Prostate gland (tissue), 2 donors: ENCODE measurements at regions not wholly inside any gene's neighbourhood (a gene's known extent, or its start where the extent isn't known, plus 50 kb on each side); places are given as distances from the start of the nearest gene placed in this dataset.

ENCODE experiments used
- DNase-seq: peaks from one replicate; pipeline ENCODE4 v3.0.0-alpha.2; 2019; ENCODE audit warnings: low spot score
- H3K27ac ChIP-seq, 2 donors: fragments of 200-600 bp; sonication (generic); 2 replicates each; pipeline ENCODE4 v1.5.1; 2017 to 2019
- H3K27me3 ChIP-seq: fragments of 200-600 bp; sonication (generic); replicated peaks from 2 replicates; pipeline ENCODE4 v1.5.1; 2019; ENCODE audit not compliant: insufficient read depth
- H3K36me3 ChIP-seq, 2 donors: fragments of 200-600 bp; sonication (generic); 1 replicate in 1 of 2; 2 replicates in 1 of 2; pipeline versions ENCODE4 v1.5.1 to v1.8.1; 2017 to 2019
- H3K4me1 ChIP-seq: fragments of 200-600 bp; sonication (generic); replicated peaks from 2 replicates; pipeline ENCODE4 v1.5.1; 2019
- H3K4me3 ChIP-seq, 2 donors: fragments of 200-600 bp; sonication (generic); 2 replicates each; pipeline ENCODE4 v1.5.1; 2017 to 2019
- H3K9me3 ChIP-seq: fragments of 200-600 bp; sonication (generic); 2 replicates; pipeline ENCODE4 v1.5.1; 2017
- CTCF ChIP-seq, 4 experiments: fragments of 200-600 bp in 2 of 4; fragments of 450-650 bp in 2 of 4; sonication (generic) in 2 of 4; IDR thresholded peaks; 1 replicate in 3 of 4; 2 replicates in 1 of 4; pipeline ENCODE4 v1.5.1; 2016 to 2019; ENCODE audit warnings: antibody characterized with exemption in 4 of 4, mild to moderate bottlenecking in 2 of 4, moderate library complexity in 2 of 4
- POLR2A ChIP-seq: fragments of 450-650 bp; IDR thresholded peaks from one replicate; pipeline ENCODE4 v1.6.1; 2016; ENCODE audit warnings: antibody characterized with exemption, mild to moderate bottlenecking
- POLR2AphosphoS5 ChIP-seq: sonication (generic); formaldehyde crosslinking; IDR thresholded peaks from one replicate; pipeline ENCODE4 v1.6.1; 2017; ENCODE audit warnings: antibody characterized with exemption
- WGBS: methylation state at CpG from one replicate; pipeline ENCODE4 v1.1.5; 2018; 5-methylcytosine and 5-hydroxymethylcytosine counted together
- intact Hi-C: fragments of 100-400 bp; cut with DNase I; formaldehyde crosslinking; loops from one replicate; pipeline ENCODE4 v1.14.2; 2022

- WGBS, result 87% methylated on average over 5 of the region's 5 CpGs
- no peaks in the 10 kb centered on the region for H3K36me3 ChIP-seq
- H3K4me3 ChIP-seq, result no peak overlapping the region
- TF ChIP-seq POLR2AphosphoS5 (no peak), CTCF (IDR thresholded peaks at IDR 0.05) (no peak), POLR2A (no peak)
- no peaks in the 10 kb centered on the region for H3K4me1 ChIP-seq
- H3K27me3 ChIP-seq, result no peaks in the 10 kb centered on the region
- H3K27ac ChIP-seq, result no peak overlapping the region
- no peaks in the 10 kb centered on the region for H3K9me3 ChIP-seq
- DNase-seq, result no peak
- intact Hi-C loops, result no loop called here
Measured at GRCh38 chr2:125296742-125297141, 1271.7 kb downstream of the CNTNAP5 start.

- Histone ChIP-seq H3K9me3 (no peaks in the 10 kb centered on the region), H3K36me3 (no peaks in the 10 kb centered on the region), H3K27ac (no peak overlapping the region), H3K27me3 (no peaks in the 10 kb centered on the region), H3K4me3 (no peak overlapping the region), H3K4me1 (no peaks in the 10 kb centered on the region)
- TF ChIP-seq CTCF (IDR thresholded peaks at IDR 0.05) (no peak), POLR2A (no peak), POLR2AphosphoS5 (no peak)
- 43% methylated on average over 6 of the region's 6 CpGs for WGBS
- no peak for DNase-seq
- intact Hi-C loops, result no loop called here
Measured at GRCh38 chr2:125310657-125311364, 1285.7 kb downstream of the CNTNAP5 start.

GRCh38 chr2:125312342-125312741, 1287.3 kb downstream of the CNTNAP5 start:
- H3K4me3 ChIP-seq, result no peak overlapping the region
- H3K36me3 ChIP-seq, result no peaks in the 10 kb centered on the region
- H3K4me1 ChIP-seq, result no peaks in the 10 kb centered on the region
- no peaks in the 10 kb centered on the region for H3K9me3 ChIP-seq
- H3K27ac ChIP-seq, result no peak overlapping the region
- no peaks in the 10 kb centered on the region for H3K27me3 ChIP-seq
- no peak for TF ChIP-seq POLR2AphosphoS5
- TF ChIP-seq POLR2A, result no peak
- no peak for TF ChIP-seq CTCF (IDR thresholded peaks at IDR 0.05)
- intact Hi-C loops, result no loop called here
- DNase-seq, result no peak
- WGBS, result 97% methylated on average over 17 of the region's 17 CpGs

GRCh38 chr2:125313806-125314205, 1288.7 kb downstream of the CNTNAP5 start:
- Histone ChIP-seq H3K27ac (no peak overlapping the region), H3K27me3 (no peaks in the 10 kb centered on the region), H3K9me3 (no peaks in the 10 kb centered on the region), H3K4me3 (no peak overlapping the region), H3K4me1 (no peaks in the 10 kb centered on the region), H3K36me3 (no peaks in the 10 kb centered on the region)
- WGBS, result 17% methylated on average over 1 of the region's 1 CpG
- no peak for DNase-seq
- TF ChIP-seq CTCF (IDR thresholded peaks at IDR 0.05) (no peak), POLR2AphosphoS5 (no peak), POLR2A (no peak)
- intact Hi-C loops, result no loop called here

GRCh38 chr2:125318740-125319139, 1293.7 kb downstream of the CNTNAP5 start:
- intact Hi-C loops, result no loop called here
- H3K36me3 ChIP-seq, result no peaks in the 10 kb centered on the region
- no peaks in the 10 kb centered on the region for H3K27me3 ChIP-seq
- WGBS, result 92% methylated on average over 2 of the region's 2 CpGs
- no peaks in the 10 kb centered on the region for H3K9me3 ChIP-seq
- H3K4me1 ChIP-seq, result no peaks in the 10 kb centered on the region
- H3K27ac ChIP-seq, result no peak overlapping the region
- TF ChIP-seq POLR2A, result no peak
- TF ChIP-seq CTCF (IDR thresholded peaks at IDR 0.05), result no peak
- no peak for TF ChIP-seq POLR2AphosphoS5
- no peak overlapping the region for H3K4me3 ChIP-seq
- DNase-seq, result no peak
